Upper lobe of left lung (tissue), 6 donors: ENCODE measurements at regions not wholly inside any gene's neighbourhood (a gene's known extent, or its start where the extent isn't known, plus 50 kb on each side); places are given as distances from the start of the nearest gene placed in this dataset.

Experiments used
- ATAC-seq, 2 donors: fragments of 200-7000 bp; cut with Tn5 transposase; one replicate each; pipeline ENCODE4 v1.9.1; 2022; ENCODE audit warnings: mild to moderate bottlenecking in 2 of 2, moderate library complexity in 2 of 2; ENCODE audit not compliant: low FRiP score in 2 of 2
- DNase-seq, 2 donors: peaks; one replicate each; pipeline ENCODE4 v3.0.0-alpha.2; 2019 to 2020
- H3K27ac ChIP-seq, 4 donors: fragments of 200-600 bp; sonication (generic); one replicate each; pipeline ENCODE4 v1.5.1; 2016 to 2019
- H3K27me3 ChIP-seq, 4 donors: fragments of 200-600 bp; sonication (generic); one replicate each; pipeline ENCODE4 v1.5.1; 2017 to 2019
- H3K36me3 ChIP-seq, 4 donors: fragments of 200-600 bp; sonication (generic); one replicate each; pipeline ENCODE4 v1.5.1; 2016 to 2019
- H3K4me1 ChIP-seq, 4 donors: fragments of 200-600 bp; sonication (generic); one replicate each; pipeline ENCODE4 v1.5.1; 2018 to 2019
- H3K4me3 ChIP-seq, 4 donors: fragments of 200-600 bp; sonication (generic); one replicate each; pipeline ENCODE4 v1.5.1; 2017 to 2019; ENCODE audit warnings: mild to moderate bottlenecking in 2 of 4, moderate library complexity in 1 of 4
- H3K9me3 ChIP-seq, 4 donors: fragments of 200-600 bp; sonication (generic); one replicate each; pipeline ENCODE4 v1.5.1; 2018 to 2019
- CTCF ChIP-seq, 6 experiments: fragments of 450-650 bp in 4 of 6; fragments of 200-600 bp in 2 of 6; sonication (generic) in 2 of 6; IDR thresholded peaks; one replicate each; pipeline ENCODE4 v1.5.1; 2016 to 2019; ENCODE audit warnings: antibody characterized with exemption in 6 of 6
- EP300 ChIP-seq, 4 donors: sonication (generic); formaldehyde crosslinking; IDR thresholded peaks; one replicate each; pipeline ENCODE4 v1.5.1; 2017; ENCODE audit warnings: antibody characterized with exemption in 4 of 4, control low read depth in 2 of 4
- POLR2A ChIP-seq, 4 donors: fragments of 450-650 bp; IDR thresholded peaks; one replicate each; pipeline ENCODE4 v1.5.1; 2016 to 2017; ENCODE audit warnings: antibody characterized with exemption in 4 of 4, mild to moderate bottlenecking in 2 of 4
- POLR2AphosphoS5 ChIP-seq, 2 donors: sonication (generic); formaldehyde crosslinking; IDR thresholded peaks; one replicate each; pipeline ENCODE4 v1.5.1; 2017; ENCODE audit warnings: antibody characterized with exemption in 2 of 2
- WGBS, 2 donors: methylation state at CpG; one replicate each; pipeline ENCODE4 v1.1.5; 2017 to 2018; 5-methylcytosine and 5-hydroxymethylcytosine counted together
- donor health status: DM: no; HTN: no; CAD: no; lungs with moderate emphysema.
- donor health status: DM: no; HTN: yes; CAD: no; lungs with severe emphysema.

GRCh38 chr4:79014230-79014629 is 75.0 kb upstream of the PAQR3 start:
- no peaks in the 10 kb centered on the region for H3K4me1 ChIP-seq
- H3K9me3 ChIP-seq = no peaks in the 10 kb centered on the region
- ATAC-seq (no peak), DNase-seq (no peak)
- no peaks in the 10 kb centered on the region for H3K27me3 ChIP-seq
- WGBS, 2 donors = 78 to 84% methylated on average over 3 of the region's 3 CpGs
- TF ChIP-seq CTCF (IDR thresholded peaks at IDR 0.05) (no peak), POLR2A (IDR thresholded peaks at IDR 0.05) (no peak), EP300 (IDR thresholded peaks at IDR 0.05) (no peak), POLR2AphosphoS5 (IDR thresholded peaks at IDR 0.05) (no peak)
- no peaks in the 10 kb centered on the region for H3K36me3 ChIP-seq
- no peak overlapping the region for H3K4me3 ChIP-seq
- no peak overlapping the region for H3K27ac ChIP-seq

DNA sequence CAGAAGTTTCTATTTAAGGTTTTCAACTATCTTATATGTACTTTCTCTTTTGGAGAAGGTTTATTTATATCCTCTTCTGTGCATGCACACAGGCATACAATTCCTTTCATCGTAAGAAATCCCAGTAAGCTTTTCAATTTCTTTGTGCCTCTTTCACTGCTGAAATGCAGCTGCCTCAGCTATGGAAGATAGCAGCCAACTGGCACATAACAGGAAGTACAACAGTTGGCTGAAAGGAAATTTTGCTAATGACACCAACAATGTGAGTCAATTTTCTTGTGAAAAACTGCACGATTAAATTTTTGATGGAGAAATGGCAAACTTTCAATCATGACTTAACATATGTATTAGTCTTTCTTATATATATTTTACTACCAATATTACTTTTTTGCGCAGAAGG is 74.5 kb upstream of the PAQR3 start:
- 60 to 70% methylated on average over 3 of the region's 3 CpGs for WGBS, 2 donors
- Histone ChIP-seq H3K27me3 (no peaks in the 10 kb centered on the region), H3K27ac (no peak overlapping the region), H3K4me1 (no peaks in the 10 kb centered on the region), H3K9me3 (no peaks in the 10 kb centered on the region), H3K36me3 (no peaks in the 10 kb centered on the region), H3K4me3 (no peak overlapping the region)
- DNase-seq (no peak), ATAC-seq (no peak)
- TF ChIP-seq CTCF (IDR thresholded peaks at IDR 0.05) (no peak), POLR2A (IDR thresholded peaks at IDR 0.05) (no peak), POLR2AphosphoS5 (IDR thresholded peaks at IDR 0.05) (no peak), EP300 (IDR thresholded peaks at IDR 0.05) (no peak)

- DNase-seq = no peak
- no peaks in the 10 kb centered on the region for H3K4me1 ChIP-seq
- no peak for TF ChIP-seq POLR2AphosphoS5 (IDR thresholded peaks at IDR 0.05)
- TF ChIP-seq CTCF (IDR thresholded peaks at IDR 0.05) = no peak
- TF ChIP-seq EP300 (IDR thresholded peaks at IDR 0.05) = no peak
- TF ChIP-seq POLR2A (IDR thresholded peaks at IDR 0.05) = no peak
- no peak overlapping the region for H3K27ac ChIP-seq
- H3K9me3 ChIP-seq = no peaks in the 10 kb centered on the region
- H3K36me3 ChIP-seq = no peaks in the 10 kb centered on the region
- ATAC-seq = no peak
- WGBS, 2 donors = 73 to 85% methylated on average over 3 to 4 of the region's 4 CpGs
- no peaks in the 10 kb centered on the region for H3K27me3 ChIP-seq
- no peak overlapping the region for H3K4me3 ChIP-seq
These were observed 51.9 kb upstream of the PAQR3 start for GRCh38 chr4:78990938-78991810.

DNA sequence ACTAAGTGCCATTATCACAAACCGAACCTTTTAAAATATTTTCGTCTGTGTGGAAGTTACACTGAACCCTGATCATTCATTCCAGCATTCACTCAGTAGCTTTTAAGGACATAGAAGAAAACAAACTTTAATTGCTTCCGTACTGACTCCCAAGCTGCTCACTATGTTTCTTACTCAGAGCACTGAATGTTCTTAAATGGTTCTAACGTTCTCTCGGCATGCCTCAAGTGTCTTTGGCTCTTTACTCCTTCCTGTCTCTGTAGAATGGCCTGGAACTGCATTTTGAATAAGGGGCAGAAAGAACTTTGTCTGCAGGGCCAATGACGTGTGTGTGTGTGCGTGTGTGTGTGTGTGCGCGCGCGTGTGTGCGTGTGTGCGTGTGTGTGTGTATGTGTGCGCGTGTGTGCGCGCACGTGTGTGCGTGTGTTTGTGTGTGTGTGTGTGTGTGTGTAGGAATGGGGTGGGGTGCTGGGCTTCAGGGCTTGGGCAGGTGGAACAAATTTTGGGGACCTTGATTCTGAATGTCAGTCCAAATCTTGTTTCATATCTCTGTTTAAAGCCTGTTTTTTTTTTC is 50.5 kb upstream of the PAQR3 start:
- Histone ChIP-seq H3K27me3 (no peaks in the 10 kb centered on the region), H3K27ac (no peak overlapping the region), H3K4me3 (no peak overlapping the region), H3K4me1 (no peaks in the 10 kb centered on the region), H3K9me3 (no peaks in the 10 kb centered on the region), H3K36me3 (no peaks in the 10 kb centered on the region)
- ATAC-seq = no peak
- no peak for TF ChIP-seq POLR2A (IDR thresholded peaks at IDR 0.05)
- TF ChIP-seq POLR2AphosphoS5 (IDR thresholded peaks at IDR 0.05) = no peak
- TF ChIP-seq CTCF (IDR thresholded peaks at IDR 0.05) = no peak
- TF ChIP-seq EP300 (IDR thresholded peaks at IDR 0.05) = no peak
- peak in 1 of 2 donors; percentile 1 for DNase-seq
- 72 to 80% methylated on average over 19 of the region's 19 CpGs for WGBS, 2 donors
